ENCODE measurements at regions not wholly inside any gene's neighbourhood (a gene's known extent, or its start where the extent isn't known, plus 50 kb on each side); places are given as distances from the start of the nearest gene placed in this dataset.

- ATAC-seq: no peak
- Histone ChIP-seq H3K4me3 (no peak overlapping the region), H3K27me3 (no peaks in the 10 kb centered on the region), H3K27ac (no peak overlapping the region), H3K36me3 (no peaks in the 10 kb centered on the region), H3K4me1 (no peaks in the 10 kb centered on the region), H3K9me3 (no peaks in the 10 kb centered on the region)
- no peak for TF ChIP-seq EP300 (IDR thresholded peaks at IDR 0.05)
- WGBS, 2 donors (ENCODE audit: low coverage in 1 of 2): 73 to 83% methylated on average over 2 of the region's 2 CpGs
Measured at GRCh38 chr11:131172011-131172410, 198.4 kb upstream of the NTM start.

GRCh38 chr11:131178020-131178419, 192.4 kb upstream of the NTM start:
- H3K36me3 ChIP-seq: no peaks in the 10 kb centered on the region
- no peak overlapping the region for H3K4me3 ChIP-seq
- H3K27ac ChIP-seq: no peak overlapping the region
- no peaks in the 10 kb centered on the region for H3K9me3 ChIP-seq
- TF ChIP-seq EP300 (IDR thresholded peaks at IDR 0.05): no peak
- no peak for TF ChIP-seq POLR2AphosphoS5 (IDR thresholded peaks at IDR 0.05)
- TF ChIP-seq CTCF (IDR thresholded peaks at IDR 0.05): no peak
- no peak for TF ChIP-seq POLR2A (IDR thresholded peaks at IDR 0.05)
- ATAC-seq: no peak
- WGBS, 2 donors (ENCODE audit: low coverage in 1 of 2): 48 to 71% methylated on average over 5 to 8 of the region's 11 CpGs
- H3K27me3 ChIP-seq: no peaks in the 10 kb centered on the region
- H3K4me1 ChIP-seq: no peaks in the 10 kb centered on the region

- Histone ChIP-seq H3K4me1 (no peaks in the 10 kb centered on the region), H3K27me3 (no peaks in the 10 kb centered on the region), H3K27ac (no peak overlapping the region), H3K9me3 (no peaks in the 10 kb centered on the region), H3K4me3 (no peak overlapping the region), H3K36me3 (no peaks in the 10 kb centered on the region)
- WGBS, 2 donors (ENCODE audit: low coverage in 1 of 2): 44 to 82% methylated on average over 3 of the region's 3 CpGs
- no peak for ATAC-seq
- TF ChIP-seq CTCF (IDR thresholded peaks at IDR 0.05): no peak
- TF ChIP-seq EP300 (IDR thresholded peaks at IDR 0.05): no peak
- no peak for TF ChIP-seq POLR2AphosphoS5 (IDR thresholded peaks at IDR 0.05)
- TF ChIP-seq POLR2A (IDR thresholded peaks at IDR 0.05): no peak
Measured at GRCh38 chr11:131178596-131178995, 191.8 kb upstream of the NTM start.

- 79 to 90% methylated on average over 2 to 4 of the region's 4 CpGs for WGBS, 2 donors (ENCODE audit: low coverage in 1 of 2)
- no peaks in the 10 kb centered on the region for H3K36me3 ChIP-seq
- H3K4me3 ChIP-seq: no peak overlapping the region
- H3K27me3 ChIP-seq: no peaks in the 10 kb centered on the region
- H3K4me1 ChIP-seq: no peaks in the 10 kb centered on the region
- H3K9me3 ChIP-seq: no peaks in the 10 kb centered on the region
- no peak for ATAC-seq
- H3K27ac ChIP-seq: no peak overlapping the region
- no peak for TF ChIP-seq CTCF (IDR thresholded peaks at IDR 0.05)
- no peak for TF ChIP-seq POLR2AphosphoS5 (IDR thresholded peaks at IDR 0.05)
- no peak for TF ChIP-seq POLR2A (IDR thresholded peaks at IDR 0.05)
- TF ChIP-seq EP300 (IDR thresholded peaks at IDR 0.05): no peak
Measured at GRCh38 chr11:131179836-131180235, 190.6 kb upstream of the NTM start.

GRCh38 chr11:131185915-131186314, 184.5 kb upstream of the NTM start:
- Histone ChIP-seq H3K9me3 (no peaks in the 10 kb centered on the region), H3K36me3 (no peaks in the 10 kb centered on the region), H3K27me3 (no peaks in the 10 kb centered on the region), H3K4me1 (no peaks in the 10 kb centered on the region), H3K27ac (no peak overlapping the region), H3K4me3 (no peak overlapping the region)
- WGBS, 2 donors (ENCODE audit: low coverage in 1 of 2): 80% methylated on average over 1 of the region's 3 CpGs; no CpG with 5 or more reads in 1 of the 2 donors
- ATAC-seq: no peak
- no peak for TF ChIP-seq POLR2A (IDR thresholded peaks at IDR 0.05)
- no peak for TF ChIP-seq EP300 (IDR thresholded peaks at IDR 0.05)
- no peak for TF ChIP-seq POLR2AphosphoS5 (IDR thresholded peaks at IDR 0.05)
- TF ChIP-seq CTCF (IDR thresholded peaks at IDR 0.05): no peak
